IPS DF 6.9 (cell line): ENCODE measurements at regions not wholly inside any gene's neighbourhood (a gene's known extent, or its start where the extent isn't known, plus 50 kb on each side); places are given as distances from the start of the nearest gene placed in this dataset.
"Not testable (repeated sequence)": the region's sequence is repeated elsewhere in the genome, so short reads cannot be mapped to it uniquely, and the experiment has no call there.

ENCODE experiments used
- DNase-seq: peaks from one replicate; pipeline ENCODE4 v3.0.0-alpha.2; 2013; ENCODE audit warnings: low read depth, low spot score
- H3K27ac ChIP-seq: one replicate; pipeline ENCODE4 v1.5.1; 2013; ENCODE audit warnings: low read length, control low read depth
- H3K27me3 ChIP-seq: 2 replicates; pipeline ENCODE4 v1.6.1; 2013; ENCODE audit warnings: mild to moderate bottlenecking, low read length; ENCODE audit not compliant: control insufficient read depth, insufficient read depth
- H3K36me3 ChIP-seq: 2 replicates; pipeline ENCODE4 v1.6.1; 2013; ENCODE audit warnings: low read length; ENCODE audit not compliant: control insufficient read depth, insufficient read depth
- H3K4me1 ChIP-seq: 2 replicates; pipeline ENCODE4 v1.6.1; 2013; ENCODE audit warnings: low read length; ENCODE audit not compliant: control insufficient read depth, insufficient read depth
- H3K4me3 ChIP-seq: 2 replicates; pipeline ENCODE4 v1.5.1; 2013; ENCODE audit warnings: mild to moderate bottlenecking, low read length
- H3K9me3 ChIP-seq: 2 replicates; pipeline ENCODE4 v1.6.1; 2013; ENCODE audit warnings: low read length, inconsistent platforms; ENCODE audit not compliant: control insufficient read depth, insufficient read depth
- WGBS: extraction: QIAGEN DNeasy Blood & Tissue Kit; methylation state at CpG from one replicate; pipeline ENCODE4 v1.1.7; 2013; ENCODE audit warnings: mixed read lengths, missing lambda C conversion rate; ENCODE audit not compliant: insufficient read length, insufficient coverage; 5-methylcytosine and 5-hydroxymethylcytosine counted together

- no peak overlapping the region for H3K27ac ChIP-seq
- H3K4me3 ChIP-seq = no peak overlapping the region
- H3K27me3 ChIP-seq = no peaks in the 10 kb centered on the region
- H3K36me3 ChIP-seq = no peaks in the 10 kb centered on the region
- WGBS = no CpG with 5 or more reads among the region's 21 CpGs
- no peaks in the 10 kb centered on the region for H3K4me1 ChIP-seq
- H3K9me3 ChIP-seq = no peaks in the 10 kb centered on the region
- DNase-seq = no peak
Measured at GRCh38 chr2:241958818-241959545, 89.5 kb downstream of the RTP5 start.

GRCh38 chr2:241959751-241960269 lies 90.3 kb downstream of the RTP5 start:
- no CpG with 5 or more reads among the region's 3 CpGs for WGBS
- Histone ChIP-seq H3K4me1 (no peaks in the 10 kb centered on the region), H3K36me3 (no peaks in the 10 kb centered on the region), H3K9me3 (no peaks in the 10 kb centered on the region), H3K27ac (no peak overlapping the region), H3K4me3 (no peak overlapping the region), H3K27me3 (no peaks in the 10 kb centered on the region)
- DNase-seq = no peak

- no peak for DNase-seq
- WGBS = no CpG with 5 or more reads among the region's 9 CpGs
- H3K27ac ChIP-seq = no peak overlapping the region
- no peaks in the 10 kb centered on the region for H3K36me3 ChIP-seq
- no peaks in the 10 kb centered on the region for H3K9me3 ChIP-seq
- no peak overlapping the region for H3K4me3 ChIP-seq
- H3K4me1 ChIP-seq = no peaks in the 10 kb centered on the region
- no peaks in the 10 kb centered on the region for H3K27me3 ChIP-seq
Measured at GRCh38 chr2:241961454-241961853, 91.9 kb downstream of the RTP5 start.

GRCh38 chr2:241964133-241964532 lies 94.6 kb downstream of the RTP5 start:
- Histone ChIP-seq H3K4me3 (no peak overlapping the region), H3K27ac (no peak overlapping the region), H3K9me3 (no peaks in the 10 kb centered on the region), H3K36me3 (no peaks in the 10 kb centered on the region), H3K27me3 (no peaks in the 10 kb centered on the region), H3K4me1 (no peaks in the 10 kb centered on the region)
- WGBS = no CpG with 5 or more reads among the region's 7 CpGs
- DNase-seq = no peak

GRCh38 chr2:241965931-241966412 lies 96.4 kb downstream of the RTP5 start:
- no peak for DNase-seq
- H3K4me1 ChIP-seq = no peaks in the 10 kb centered on the region
- no peaks in the 10 kb centered on the region for H3K9me3 ChIP-seq
- no peaks in the 10 kb centered on the region for H3K36me3 ChIP-seq
- no CpG with 5 or more reads among the region's 11 CpGs for WGBS
- H3K27ac ChIP-seq = no peak overlapping the region
- no peaks in the 10 kb centered on the region for H3K27me3 ChIP-seq
- H3K4me3 ChIP-seq = no peak overlapping the region

DNA sequence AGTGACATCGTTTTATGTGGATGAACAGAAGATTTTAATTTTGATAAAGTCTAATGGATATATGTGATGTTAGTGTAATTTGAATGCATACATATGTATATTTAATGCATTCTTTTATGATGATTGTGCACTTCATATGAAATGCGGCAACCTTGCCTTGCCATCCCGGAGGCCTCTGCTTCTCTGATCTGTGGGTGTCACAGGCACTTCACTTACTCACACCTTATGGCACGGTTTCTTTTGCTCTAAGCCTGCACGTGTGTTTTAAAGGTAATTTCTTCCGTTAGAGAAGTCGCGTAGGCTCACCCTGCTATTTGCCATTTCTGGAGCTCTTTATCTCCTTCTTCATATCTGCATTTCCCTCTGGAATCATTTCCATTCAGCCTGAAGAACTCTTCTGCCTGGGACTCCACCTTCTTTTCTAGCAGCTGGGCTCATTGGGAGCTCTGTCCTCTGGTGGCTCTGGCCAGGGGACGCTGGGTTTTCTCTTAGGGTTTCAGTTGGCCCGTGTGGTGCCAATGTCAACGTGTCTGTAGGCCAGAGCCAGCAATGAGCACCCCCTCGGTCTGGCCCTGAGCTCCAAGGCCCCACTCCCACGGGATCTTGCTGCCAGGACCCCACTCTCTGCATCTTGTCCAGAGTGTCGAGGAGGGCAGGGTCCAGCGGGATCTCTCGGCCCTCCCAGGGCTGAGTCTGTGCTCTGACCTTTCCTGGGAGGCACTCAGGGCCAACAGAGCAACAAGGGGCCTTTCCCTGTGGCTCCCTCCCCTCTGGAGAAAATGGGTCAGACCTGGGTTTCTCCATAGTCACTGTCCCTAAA lies 97.3 kb downstream of the RTP5 start:
- Histone ChIP-seq H3K27ac (no peak overlapping the region), H3K36me3 (no peaks in the 10 kb centered on the region), H3K9me3 (no peaks in the 10 kb centered on the region), H3K4me3 (no peak overlapping the region), H3K27me3 (no peaks in the 10 kb centered on the region), H3K4me1 (no peaks in the 10 kb centered on the region)
- DNase-seq = no peak
- 100% methylated on average over 1 of the region's 16 CpGs for WGBS

DNA sequence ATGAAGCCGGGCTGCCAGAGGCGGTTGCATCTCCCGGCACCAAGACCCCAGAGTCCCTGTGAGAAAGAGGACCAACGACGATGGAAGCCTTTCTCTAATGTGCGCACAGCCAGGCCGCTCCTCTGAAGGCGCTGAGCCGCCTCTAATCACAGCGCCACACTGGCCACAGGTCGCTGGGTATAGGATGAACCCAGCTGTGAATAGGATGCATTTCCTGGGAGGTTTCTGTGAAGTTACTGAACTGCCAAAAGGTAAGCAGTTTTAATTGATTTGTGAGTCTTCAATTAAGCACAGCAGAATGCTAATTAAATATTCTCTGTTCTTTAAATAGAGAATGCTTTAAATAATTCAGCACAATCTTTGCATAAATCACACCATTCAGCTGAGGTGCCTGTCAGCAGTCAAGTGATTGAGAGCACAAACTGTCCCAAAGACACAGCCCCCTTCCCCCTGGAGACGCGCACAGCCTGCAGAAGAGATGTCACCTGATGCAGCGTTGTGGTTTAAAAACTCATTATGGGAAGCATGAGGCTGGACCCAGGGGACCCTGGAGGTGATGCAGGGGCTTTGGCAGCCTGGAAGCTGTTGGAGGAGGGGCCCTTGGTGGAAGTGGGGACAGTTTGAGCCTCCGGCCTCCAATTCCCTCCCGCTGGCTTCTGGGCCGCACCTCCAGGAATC lies 98.1 kb downstream of the RTP5 start:
- Histone ChIP-seq H3K4me1 (no peaks in the 10 kb centered on the region), H3K27me3 (no peaks in the 10 kb centered on the region), H3K36me3 (no peaks in the 10 kb centered on the region), H3K27ac (no peak overlapping the region), H3K4me3 (no peak overlapping the region), H3K9me3 (no peaks in the 10 kb centered on the region)
- DNase-seq = no peak
- no CpG with 5 or more reads among the region's 17 CpGs for WGBS

- no peak for DNase-seq
- 100% methylated on average over 7 of the region's 9 CpGs for WGBS
- Histone ChIP-seq H3K9me3 (no peaks in the 10 kb centered on the region), H3K4me3 (no peak overlapping the region), H3K36me3 (no peaks in the 10 kb centered on the region), H3K4me1 (no peaks in the 10 kb centered on the region), H3K27me3 (no peaks in the 10 kb centered on the region), H3K27ac (no peak overlapping the region)
Measured at GRCh38 chr2:241968417-241968816, 98.9 kb downstream of the RTP5 start.

DNA sequence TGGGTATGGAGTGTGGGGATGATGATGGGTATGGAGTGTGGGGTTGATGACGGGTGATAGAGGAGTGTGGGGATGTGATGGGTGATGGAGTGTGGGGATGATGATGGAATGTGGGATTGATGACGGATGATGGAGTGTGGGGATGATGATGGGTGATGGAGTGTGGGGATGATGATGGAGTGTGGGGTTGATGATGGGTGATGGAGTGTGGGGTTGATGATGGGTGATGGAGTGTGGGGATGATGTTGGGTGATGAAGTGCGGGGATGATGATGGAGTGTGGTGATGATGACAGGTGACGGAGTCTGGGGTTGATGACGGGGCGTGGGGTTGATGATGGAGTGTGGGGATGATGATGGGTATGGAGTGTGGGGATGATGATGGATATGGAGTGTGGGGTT lies 99.7 kb downstream of the RTP5 start:
- H3K4me3 ChIP-seq, H3K4me1 ChIP-seq, H3K9me3 ChIP-seq, DNase-seq, H3K27ac ChIP-seq, H3K27me3 ChIP-seq, H3K36me3 ChIP-seq: not testable (repeated sequence)
- WGBS = 100% methylated on average over 6 of the region's 6 CpGs

DNA sequence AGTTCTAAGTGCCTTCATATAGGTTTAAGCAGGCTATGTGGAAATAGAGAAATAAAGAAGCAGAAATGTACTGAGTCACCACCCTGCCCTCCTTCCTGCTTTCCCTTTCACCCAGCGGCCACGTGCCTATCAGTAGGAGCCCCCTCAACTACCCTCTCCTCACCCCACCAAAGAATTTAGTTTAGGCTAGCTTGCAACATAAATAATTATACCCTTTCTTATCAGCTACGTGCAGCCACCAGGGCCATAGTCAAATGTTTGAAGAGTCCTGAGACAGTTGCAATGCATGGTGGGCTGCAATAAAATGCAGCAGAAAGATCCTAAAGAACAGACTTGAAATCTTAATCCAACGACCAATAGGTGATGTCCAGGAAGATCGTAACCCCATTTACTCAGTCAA lies 101.2 kb downstream of the RTP5 start:
- Histone ChIP-seq H3K36me3 (no peaks in the 10 kb centered on the region), H3K9me3 (no peaks in the 10 kb centered on the region), H3K4me3 (no peak overlapping the region), H3K27me3 (no peaks in the 10 kb centered on the region), H3K4me1 (no peaks in the 10 kb centered on the region), H3K27ac (no peak overlapping the region)
- WGBS = no CpG with 5 or more reads among the region's 5 CpGs
- DNase-seq = no peak
